Transverse colon (tissue), 4 donors: ENCODE measurements at regions not wholly inside any gene's neighbourhood (a gene's known extent, or its start where the extent isn't known, plus 50 kb on each side); places are given as distances from the start of the nearest gene placed in this dataset.
"Not testable (repeated sequence)": the region's sequence is repeated elsewhere in the genome, so short reads cannot be mapped to it uniquely, and the experiment has no call there.

Source experiments
- DNase-seq: peaks from one replicate; pipeline ENCODE4 v3.0.0-alpha.2; 2019
- H3K27ac ChIP-seq, 4 donors: fragments of 200-600 bp; sonication (generic); 2 replicates each; pipeline ENCODE4 v1.5.1; 2016 to 2018; ENCODE audit warnings: inconsistent platforms in 4 of 4
- H3K27me3 ChIP-seq: fragments of 200-600 bp; sonication (generic); 2 replicates; pipeline ENCODE4 v1.5.1; 2017; ENCODE audit warnings: inconsistent platforms
- H3K36me3 ChIP-seq, 4 donors: fragments of 200-600 bp; sonication (generic); 2 replicates each; pipeline ENCODE4 v1.5.1; 2017 to 2019; ENCODE audit warnings: inconsistent platforms in 4 of 4
- H3K4me1 ChIP-seq, 4 donors: fragments of 200-600 bp; sonication (generic); 2 replicates each; pipeline ENCODE4 v1.5.1; 2017 to 2020; ENCODE audit warnings: inconsistent platforms in 4 of 4
- H3K4me3 ChIP-seq, 4 donors: fragments of 200-600 bp; sonication (generic); 1 replicate in 1 of 4; 2 replicates in 3 of 4; pipeline versions ENCODE4 v1.5.1 to v1.6.1; 2017 to 2019; ENCODE audit warnings: inconsistent platforms in 4 of 4
- H3K9me3 ChIP-seq, 2 donors: fragments of 200-600 bp; sonication (generic); 2 replicates each; pipeline ENCODE4 v1.5.1; 2017 to 2019; ENCODE audit warnings: inconsistent platforms in 2 of 2
- CTCF ChIP-seq, 5 experiments: fragments of 200-600 bp in 3 of 5; fragments of 450-650 bp in 2 of 5; sonication (generic) in 3 of 5; IDR thresholded peaks; 1 replicate in 2 of 5; 2 replicates in 3 of 5; pipeline ENCODE4 v1.5.1; 2016 to 2017; ENCODE audit warnings: antibody characterized with exemption in 5 of 5, inconsistent platforms in 3 of 5, mild to moderate bottlenecking in 2 of 5, moderate library complexity in 1 of 5
- EP300 ChIP-seq: sonication (generic); formaldehyde crosslinking; IDR thresholded peaks from one replicate; pipeline ENCODE4 v1.6.1; 2017; ENCODE audit warnings: antibody characterized with exemption, low read depth
- POLR2A ChIP-seq: fragments of 450-650 bp; IDR thresholded peaks from one replicate; pipeline ENCODE4 v1.6.1; 2016; ENCODE audit warnings: antibody characterized with exemption, mild to moderate bottlenecking, moderate library complexity
- POLR2AphosphoS5 ChIP-seq, 3 donors: sonication (generic); formaldehyde crosslinking; IDR thresholded peaks; one replicate each; pipeline ENCODE4 v1.6.1; 2016; ENCODE audit warnings: antibody characterized with exemption in 3 of 3
- whole genome bisulfite sequencing, 2 donors: methylation state at CpG; one replicate each; pipeline ENCODE4 v1.1.5; 2018; ENCODE audit warnings: low coverage in 1 of 2; 5-methylcytosine and 5-hydroxymethylcytosine counted together
- in situ Hi-C, 4 donors: fragments of 200-750 bp; cut with MboI; loops; one replicate each; pipeline versions ENCODE4 v1.15.0 to v1.15.1; 2017; ENCODE audit warnings: low sequenced_read_pairs in 3 of 4, low pct_ligation_motif_present in 1 of 4, low pct_unique_long_range_greater_than_20kb in 1 of 4
- intact Hi-C: fragments of 100-400 bp; cut with DNase I; formaldehyde crosslinking; loops from one replicate; pipeline ENCODE4 v1.15.1; 2023; ENCODE audit warnings: low total_unique reads

- Histone ChIP-seq H3K27ac (no peak overlapping the region), H3K9me3 (no peaks in the 10 kb centered on the region), H3K27me3 (no peaks in the 10 kb centered on the region), H3K4me3 (no peak overlapping the region), H3K4me1 (no peaks in the 10 kb centered on the region), H3K36me3 (no peaks in the 10 kb centered on the region)
- no peak for DNase-seq
- 100% methylated on average over 3 of the region's 7 CpGs; no CpG with 5 or more reads in 1 of the 2 donors for WGBS, 2 donors
- TF ChIP-seq EP300 (no peak), POLR2A (no peak), POLR2AphosphoS5 (IDR thresholded peaks at IDR 0.05) (no peak), CTCF (IDR thresholded peaks at IDR 0.05) (no peak)
- intact Hi-C loops (no loop called here), in situ Hi-C loops (no loop called here)
Observed at GRCh38 chrY:7415157-7415633, 503.6 kb upstream of the AMELY start.

GRCh38 chrY:7390056-7390455 lies 478.5 kb upstream of the AMELY start:
- Histone ChIP-seq H3K36me3 (no peaks in the 10 kb centered on the region), H3K4me1 (no peaks in the 10 kb centered on the region), H3K9me3 (peaks cover 0 to 4% of the 10 kb centered on the region in 2 donors), H3K27ac (no peak overlapping the region), H3K27me3 (no peaks in the 10 kb centered on the region), H3K4me3 (no peak overlapping the region)
- TF ChIP-seq POLR2AphosphoS5 (IDR thresholded peaks at IDR 0.05): no peak
- no peak for TF ChIP-seq POLR2A
- TF ChIP-seq CTCF (IDR thresholded peaks at IDR 0.05): no peak
- TF ChIP-seq EP300: no peak
- WGBS, 2 donors: no CpG with 5 or more reads among the region's 4 CpGs
- no peak for DNase-seq
- in situ Hi-C loops: no loop called here
- intact Hi-C loops: no loop called here

GRCh38 chrY:7382988-7383387 lies 471.4 kb upstream of the AMELY start:
- WGBS, 2 donors: no CpG with 5 or more reads among the region's 6 CpGs

GRCh38 chrY:7377091-7377490 lies 465.5 kb upstream of the AMELY start:
- no peaks in the 10 kb centered on the region for H3K4me1 ChIP-seq
- DNase-seq: no peak
- intact Hi-C loops (no loop called here), in situ Hi-C loops (no loop called here)
- H3K27ac ChIP-seq: no peak overlapping the region
- no peak overlapping the region for H3K4me3 ChIP-seq
- no peaks in the 10 kb centered on the region for H3K27me3 ChIP-seq
- TF ChIP-seq POLR2AphosphoS5 (IDR thresholded peaks at IDR 0.05) (no peak), POLR2A (no peak), CTCF (IDR thresholded peaks at IDR 0.05) (no peak), EP300 (no peak)
- no peaks in the 10 kb centered on the region for H3K36me3 ChIP-seq
- H3K9me3 ChIP-seq: no peaks in the 10 kb centered on the region

More at GRCh38 chrY:7382988-7383387, 471.4 kb upstream of the AMELY start:
- H3K4me1 ChIP-seq: no peaks in the 10 kb centered on the region
- H3K27me3 ChIP-seq: no peaks in the 10 kb centered on the region
- H3K27ac ChIP-seq: no peak overlapping the region
- no peak for TF ChIP-seq EP300
- no peak for TF ChIP-seq CTCF (IDR thresholded peaks at IDR 0.05)
- no peak for TF ChIP-seq POLR2AphosphoS5 (IDR thresholded peaks at IDR 0.05)
- in situ Hi-C loops: no loop called here
- H3K9me3 ChIP-seq: no peaks in the 10 kb centered on the region
- H3K36me3 ChIP-seq: no peaks in the 10 kb centered on the region
- intact Hi-C loops: no loop called here
- no peak overlapping the region for H3K4me3 ChIP-seq
- no peak for DNase-seq

- H3K36me3 ChIP-seq, DNase-seq, H3K27me3 ChIP-seq, H3K9me3 ChIP-seq, H3K4me3 ChIP-seq, intact Hi-C loops, H3K4me1 ChIP-seq, H3K27ac ChIP-seq: not testable (repeated sequence)
- 100% methylated on average over 1 of the region's 4 CpGs; no CpG with 5 or more reads in 1 of the 2 donors for WGBS, 2 donors
- in situ Hi-C loops: loop anchor here in 1 of 4 donors (25.0 kb wide), 1 partner anchor 438 kb away; no protein-coding TSS in a partner anchor
Observed at GRCh38 chrY:7374485-7374884, 462.9 kb upstream of the AMELY start.

- DNase-seq, intact Hi-C loops, H3K9me3 ChIP-seq, H3K4me1 ChIP-seq, H3K4me3 ChIP-seq, H3K27me3 ChIP-seq, H3K36me3 ChIP-seq, H3K27ac ChIP-seq: not testable (repeated sequence)
- WGBS, 2 donors: no CpG with 5 or more reads among the region's 4 CpGs
- in situ Hi-C loops: loop anchor here in 1 of 4 donors (25.0 kb wide), 1 partner anchor 440 kb away; no protein-coding TSS in a partner anchor
Observed at GRCh38 chrY:7371953-7372352, 460.4 kb upstream of the AMELY start.

GRCh38 chrY:7371026-7371425 lies 459.5 kb upstream of the AMELY start:
- WGBS, 2 donors: no CpG with 5 or more reads among the region's 6 CpGs
- H3K4me1 ChIP-seq, H3K9me3 ChIP-seq, H3K27me3 ChIP-seq, DNase-seq, H3K27ac ChIP-seq, intact Hi-C loops, H3K4me3 ChIP-seq, H3K36me3 ChIP-seq: not testable (repeated sequence)
- in situ Hi-C loops: loop anchor here in 1 of 4 donors (25.0 kb wide), 1 partner anchor 441 kb away; no protein-coding TSS in a partner anchor
